Hepatocyte (in vitro differentiated cells): ENCODE measurements at regions not wholly inside any gene's neighbourhood (a gene's known extent, or its start where the extent isn't known, plus 50 kb on each side); places are given as distances from the start of the nearest gene placed in this dataset.

Experiments
- CTCF ChIP-seq: fragments of 200-600 bp; sonication (generic); IDR thresholded peaks from 2 replicates; pipeline ENCODE4 v1.5.1; 2016; ENCODE audit warnings: antibody characterized with exemption, mild to moderate bottlenecking; ENCODE audit not compliant: poor library complexity
- EZH2 ChIP-seq: fragments of 200-600 bp; sonication (generic); IDR thresholded peaks from 2 replicates; pipeline ENCODE4 v1.6.1; 2016; ENCODE audit warnings: antibody characterized with exemption, mild to moderate bottlenecking, borderline replicate concordance

DNA sequence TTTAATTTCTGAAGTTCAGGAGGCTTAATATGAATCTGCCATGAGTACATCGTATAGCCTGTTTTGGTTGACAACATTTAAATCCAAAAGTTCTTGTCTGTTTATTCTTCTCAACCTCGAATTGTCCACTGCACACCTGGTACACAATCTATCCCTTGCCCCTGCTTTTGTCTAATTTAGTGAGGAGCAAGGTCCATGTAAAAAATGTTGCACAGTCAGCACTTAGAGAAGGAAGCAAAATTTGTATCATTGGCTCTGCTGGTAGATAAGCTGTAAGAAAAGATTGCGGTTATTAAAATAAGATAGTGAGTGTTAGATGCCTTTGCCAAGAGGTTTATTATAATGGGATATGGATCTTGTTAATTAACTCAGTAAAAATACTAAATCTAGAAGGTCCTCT lies 761.5 kb downstream of the RAPGEF2 start:
- no peak for TF ChIP-seq CTCF
- no peak for TF ChIP-seq EZH2
